ENCODE measurements at regions not wholly inside any gene's neighbourhood (a gene's known extent, or its start where the extent isn't known, plus 50 kb on each side); places are given as distances from the start of the nearest gene placed in this dataset.

DNA sequence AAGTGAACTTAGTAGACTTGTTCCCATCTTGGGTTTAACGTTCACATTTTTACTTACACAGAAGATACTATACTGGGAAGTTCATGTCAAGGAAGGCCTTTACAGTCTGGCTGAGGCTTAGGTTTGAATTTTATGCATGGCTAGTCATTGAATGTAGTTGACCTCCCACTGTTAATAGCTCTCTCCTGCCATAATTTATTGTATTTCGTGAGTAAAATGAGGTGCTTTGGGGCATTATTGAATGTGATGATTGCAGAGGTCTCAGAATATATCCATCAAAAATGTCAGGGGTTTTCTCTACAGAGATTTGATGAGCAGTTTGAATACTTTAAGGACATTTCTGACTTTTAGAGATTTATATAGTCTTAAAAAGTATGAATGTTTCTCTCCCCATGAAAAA lies 356.6 kb upstream of the GRM7 start:
- no peak for DNase-seq (ENCODE audit: low read depth, low spot score)

- no peak for DNase-seq (ENCODE audit: low read depth, low spot score)
These were observed 356.1 kb upstream of the GRM7 start for GRCh38 chr3:6504834-6505233.

GRCh38 chr3:6508410-6508759 lies 352.5 kb upstream of the GRM7 start:
- DNase-seq (ENCODE audit: low read depth, low spot score), result no peak

DNA sequence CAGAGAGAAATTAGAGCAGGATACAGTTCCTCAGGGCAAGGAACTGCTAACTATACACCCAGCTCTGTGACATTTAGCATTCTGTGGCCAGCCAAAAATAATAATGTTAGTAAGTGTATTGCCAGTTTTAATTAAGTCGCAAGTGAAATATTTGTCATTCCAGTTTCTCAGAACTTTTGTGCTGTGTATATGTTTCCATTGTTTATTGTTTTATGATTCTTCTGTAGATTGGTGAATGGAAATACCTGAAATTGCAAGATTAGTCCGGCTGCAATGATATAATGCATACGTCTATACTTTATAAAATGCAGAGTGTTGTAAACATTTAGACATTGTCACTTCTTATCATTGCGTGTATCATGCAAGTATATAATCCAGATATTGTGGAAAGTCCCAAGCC lies 351.3 kb upstream of the GRM7 start:
- no peak for DNase-seq (ENCODE audit: low read depth, low spot score)

GRCh38 chr3:6510713-6511112 lies 350.2 kb upstream of the GRM7 start:
- no peak for DNase-seq (ENCODE audit: low read depth, low spot score)

DNA sequence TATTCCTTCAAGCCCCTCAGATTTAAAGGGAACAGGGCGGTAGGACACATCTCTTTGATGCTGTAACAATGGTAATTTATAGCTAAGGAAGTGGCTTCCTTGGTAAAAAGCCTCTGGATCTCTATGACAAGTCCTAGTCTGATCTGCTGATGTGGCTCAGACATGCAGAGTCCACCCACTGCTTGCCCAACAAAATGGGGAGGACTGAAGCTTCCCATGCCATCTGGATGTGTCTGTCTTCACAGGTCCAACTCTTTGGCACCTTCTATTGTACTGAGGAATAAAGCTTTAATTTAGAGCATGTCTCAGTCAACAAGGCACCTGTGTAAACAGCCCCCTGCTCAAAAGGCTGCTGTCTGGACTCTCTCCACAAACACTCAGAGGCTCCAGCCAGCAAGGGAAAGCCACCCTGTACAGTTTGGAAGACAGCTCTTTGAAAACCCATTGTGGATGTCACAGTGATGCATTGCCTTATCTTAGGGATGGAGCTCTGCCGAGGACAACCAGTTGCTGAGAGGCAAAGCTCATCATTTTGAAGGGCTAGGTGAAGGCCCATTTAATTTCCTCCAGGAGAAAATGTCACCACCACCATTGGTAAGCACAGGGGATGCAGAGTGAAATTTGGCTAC lies 348.6 kb upstream of the GRM7 start:
- DNase-seq (ENCODE audit: low read depth, low spot score), result no peak

GRCh38 chr3:6516143-6516542 lies 344.8 kb upstream of the GRM7 start:
- DNase-seq (ENCODE audit: low read depth, low spot score), result no peak

DNA sequence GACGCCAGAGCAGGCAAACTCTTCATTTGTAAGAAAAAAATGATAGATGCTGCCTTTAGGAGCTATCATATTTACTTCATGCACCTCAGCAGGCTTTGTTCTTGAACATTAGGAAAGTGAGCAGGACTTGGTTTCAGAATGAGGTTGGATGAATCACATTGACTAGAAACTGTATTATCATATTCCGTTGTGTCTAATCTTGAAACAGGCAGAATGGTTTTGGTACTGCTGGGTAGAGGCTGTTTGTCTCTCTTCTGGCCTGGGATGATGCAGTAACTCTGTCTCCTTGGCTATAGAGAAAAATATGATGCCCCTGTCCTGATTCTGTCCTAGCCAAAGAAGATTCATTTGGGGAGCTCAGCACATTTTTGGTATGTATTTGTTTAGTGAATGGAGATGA lies 344.2 kb upstream of the GRM7 start:
- no peak for DNase-seq (ENCODE audit: low read depth, low spot score)

- DNase-seq (ENCODE audit: low read depth, low spot score), result no peak
These were observed 342.1 kb upstream of the GRM7 start for GRCh38 chr3:6518709-6519345.

GRCh38 chr3:6521369-6522113 lies 339.4 kb upstream of the GRM7 start:
- DNase-seq (ENCODE audit: low read depth, low spot score), result no peak

DNA sequence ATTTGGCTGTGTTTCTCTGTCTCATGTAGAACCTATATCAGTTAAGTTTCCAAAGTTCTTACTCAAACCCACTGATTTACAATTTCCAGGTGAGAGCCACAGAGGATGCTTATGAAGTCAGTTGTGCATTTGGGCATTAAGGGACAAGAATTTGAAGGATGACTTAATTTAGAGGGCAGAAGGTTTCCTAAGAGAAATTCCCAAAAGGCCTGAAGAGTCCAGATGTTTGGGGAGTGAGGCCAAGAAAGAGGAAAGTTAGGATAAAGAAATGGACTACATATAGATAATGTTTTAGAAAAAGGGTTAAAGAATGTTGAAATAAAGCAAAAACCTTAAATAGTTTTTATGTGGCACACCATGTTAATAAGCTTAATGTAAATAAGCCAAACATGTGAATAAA lies 338.7 kb upstream of the GRM7 start:
- no peak for DNase-seq (ENCODE audit: low read depth, low spot score)

DNA sequence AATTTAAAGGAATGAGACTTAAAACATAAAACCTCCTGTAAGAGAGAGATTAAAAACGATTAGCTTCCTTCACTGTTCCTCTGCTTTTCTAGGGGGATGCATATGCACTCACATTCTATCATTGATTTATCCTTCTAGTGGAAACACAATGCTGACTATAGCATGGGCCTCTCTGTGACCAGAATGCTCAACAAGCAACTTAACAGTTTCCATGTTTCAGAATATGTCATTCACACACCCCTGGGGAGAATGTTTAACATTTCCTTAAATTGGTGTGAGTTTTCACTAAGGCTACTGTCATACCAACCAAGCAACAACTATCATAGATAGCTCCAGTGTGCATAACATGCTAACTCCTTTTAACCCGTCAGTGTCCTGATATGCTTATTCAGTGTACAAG lies 337.9 kb upstream of the GRM7 start:
- DNase-seq (ENCODE audit: low read depth, low spot score), result no peak

GRCh38 chr3:6524479-6524878 lies 336.4 kb upstream of the GRM7 start:
- no peak for DNase-seq (ENCODE audit: low read depth, low spot score)

- DNase-seq (ENCODE audit: low read depth, low spot score), result no peak
These were observed 334.6 kb upstream of the GRM7 start for GRCh38 chr3:6526321-6526720.

DNA sequence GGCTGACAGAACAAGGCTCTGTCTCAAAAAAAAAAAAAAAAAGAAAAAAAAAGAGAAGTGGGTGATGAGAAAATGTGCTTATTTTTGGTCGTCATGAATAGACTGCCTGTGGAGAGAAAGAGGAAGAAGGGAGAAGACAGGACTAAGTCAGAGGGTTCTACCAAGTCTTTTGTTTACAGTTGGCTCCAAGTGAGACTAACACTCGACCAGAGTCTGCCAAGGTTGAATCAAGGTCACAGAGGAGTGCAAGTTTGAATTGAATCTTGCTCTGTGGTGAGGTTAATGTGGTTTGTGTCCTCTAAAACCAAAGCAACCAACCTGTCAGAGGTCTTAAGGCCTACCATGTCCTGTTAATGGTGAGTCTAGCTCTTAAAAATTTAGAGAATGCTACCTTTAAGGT lies 334.1 kb upstream of the GRM7 start:
- DNase-seq (ENCODE audit: low read depth, low spot score), result no peak

GRCh38 chr3:6528951-6529350 lies 332.0 kb upstream of the GRM7 start:
- DNase-seq (ENCODE audit: low read depth, low spot score), result no peak

GRCh38 chr3:6531153-6531552 lies 329.8 kb upstream of the GRM7 start:
- DNase-seq (ENCODE audit: low read depth, low spot score), result no peak

GRCh38 chr3:6532101-6532500 lies 328.8 kb upstream of the GRM7 start:
- no peak for DNase-seq (ENCODE audit: low read depth, low spot score)

- no peak for DNase-seq (ENCODE audit: low read depth, low spot score)
These were observed 319.9 kb upstream of the GRM7 start for GRCh38 chr3:6540981-6541380.

DNA sequence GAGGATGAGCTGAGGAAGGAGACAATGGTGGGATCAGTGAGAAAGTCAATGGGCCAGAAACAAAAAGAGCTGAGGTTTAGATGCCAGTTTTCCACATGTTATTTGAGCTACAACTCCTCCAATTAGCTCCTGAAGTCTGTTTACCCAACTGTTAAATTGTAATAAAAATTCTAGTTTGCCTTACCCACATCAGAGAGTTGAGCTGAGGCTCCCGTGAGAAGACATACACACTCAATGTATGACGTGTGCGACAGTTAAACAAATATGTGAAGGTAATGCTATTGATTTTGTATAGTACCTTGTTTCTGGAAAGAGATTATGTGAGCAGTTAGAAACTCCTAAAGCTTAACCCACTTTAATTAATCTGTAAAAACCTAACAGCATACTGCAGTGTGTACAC lies 318.1 kb upstream of the GRM7 start:
- no peak for DNase-seq (ENCODE audit: low read depth, low spot score)

DNA sequence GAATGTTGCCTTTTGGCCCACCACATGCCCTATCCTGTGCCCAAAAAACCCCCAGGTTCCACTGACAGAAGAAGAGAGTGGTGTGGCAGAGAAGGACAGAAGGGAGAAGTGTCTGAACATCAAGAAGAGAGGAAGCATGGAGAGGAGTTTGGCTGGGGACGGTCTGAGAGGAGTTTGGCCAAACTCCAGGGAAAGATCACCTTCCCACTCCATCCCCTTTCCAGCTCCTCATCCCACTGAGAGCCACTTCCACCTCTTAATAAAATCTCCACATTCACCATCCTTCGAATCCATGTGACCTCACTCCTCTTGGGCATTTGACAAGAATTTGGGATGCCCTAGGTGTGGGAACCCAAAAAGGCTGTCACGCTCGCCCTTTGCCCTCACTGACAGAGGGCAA lies 311.6 kb upstream of the GRM7 start:
- no peak for DNase-seq (ENCODE audit: low read depth, low spot score)

- DNase-seq (ENCODE audit: low read depth, low spot score), result no peak
These were observed 309.8 kb upstream of the GRM7 start for GRCh38 chr3:6551165-6551564.

DNA sequence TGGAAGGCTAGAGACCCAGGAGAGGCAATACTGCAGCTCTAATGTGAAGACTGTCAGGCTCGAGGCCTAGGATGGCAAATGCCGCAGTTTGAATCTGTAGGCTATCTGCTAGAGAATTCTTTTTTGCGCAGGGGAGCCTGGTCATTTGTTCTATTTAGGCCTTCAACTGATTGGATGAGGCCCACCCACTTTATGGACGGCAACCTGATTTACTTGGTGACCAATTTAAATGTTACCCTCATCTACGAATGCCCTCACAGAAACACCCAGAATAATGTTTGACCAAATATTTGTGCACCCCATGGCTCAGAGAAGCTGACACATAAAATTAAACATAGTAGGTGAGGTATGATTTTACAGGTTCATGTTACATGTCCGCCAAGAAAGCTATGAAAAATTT lies 300.7 kb upstream of the GRM7 start:
- no peak for DNase-seq (ENCODE audit: low read depth, low spot score)

Data from activated CD4-positive, CD25-positive, alpha-beta regulatory T cell treated with anti-CD3 and anti-CD28 coated beads, Interleukin-2, amount 50 U/mL, for 16 hours (primary cell).